Motor neuron (in vitro differentiated cells): ENCODE measurements at regions not wholly inside any gene's neighbourhood (a gene's known extent, or its start where the extent isn't known, plus 50 kb on each side); places are given as distances from the start of the nearest gene placed in this dataset.

Source experiments
- ATAC-seq, 8 experiments: fragments of 200-7000 bp; cut with Tn5 transposase; replicated peaks in 6 of 8; 2 replicates each; pipeline ENCODE4 v1.8.0; 2021; ENCODE audit warnings: mild to moderate bottlenecking in 8 of 8, moderate library complexity in 8 of 8
- H3K27ac ChIP-seq, 2 donors: fragments of 250-450 bp; sonication (Bioruptor Pico); 2 replicates each; pipeline ENCODE4 v1.9.0; 2021; ENCODE audit warnings: antibody characterized with exemption in 2 of 2, mild to moderate bottlenecking in 2 of 2, moderate library complexity in 1 of 2
- H3K4me1 ChIP-seq, 2 donors: fragments of 250-450 bp; sonication (Bioruptor Pico); replicated peaks in 1 of 2; 2 replicates each; pipeline ENCODE4 v1.6.1; 2021; ENCODE audit warnings: antibody characterized with exemption in 2 of 2, mild to moderate bottlenecking in 2 of 2, moderate library complexity in 1 of 2
- H3K4me3 ChIP-seq, 5 donors: fragments of 250-450 bp; sonication (Bioruptor Pico); 2 replicates each; pipeline ENCODE4 v1.9.0; 2021; ENCODE audit warnings: antibody characterized with exemption in 5 of 5, mild to moderate bottlenecking in 5 of 5, moderate library complexity in 4 of 5
- WGBS, 10 experiments: fragments of 450-650 bp; shearing (Covaris generic); methylation state at CpG; one replicate each; pipeline ENCODE4 v1.0.0; 2022; 5-methylcytosine and 5-hydroxymethylcytosine counted together
- in situ Hi-C, 9 experiments: fragments of 400-800 bp; cut with MboI; loops; one replicate each; pipeline ENCODE4 v1.15.0; 2021; ENCODE audit warnings: low sequenced_read_pairs in 9 of 9, low pct_unique_long_range_greater_than_20kb in 2 of 9; ENCODE audit not compliant: unreplicated experiment in 9 of 9

GRCh38 chr1:234778221-234779159 lies 168.5 kb upstream of the IRF2BP2 start:
- Histone ChIP-seq H3K27ac (no peak overlapping the region), H3K4me3 (no peak overlapping the region), H3K4me1 (peaks cover 14 to 22% of the 10 kb centered on the region in 2 donors)
- peak in 1 of 8 experiments; percentile 15 for ATAC-seq
- in situ Hi-C loops: no loop called here
- 58 to 88% (median 81%) methylated on average over 17 to 22 of the region's 22 CpGs for WGBS, 10 experiments

- ATAC-seq: no peak
- WGBS, 10 experiments: 41 to 100% (median 87%) methylated on average over 1 of the region's 1 CpG
- H3K27ac ChIP-seq: no peak overlapping the region
- in situ Hi-C loops: no loop called here
- H3K4me1 ChIP-seq: peaks cover 14 to 20% of the 10 kb centered on the region in 2 donors
- H3K4me3 ChIP-seq: no peak overlapping the region
Measured at GRCh38 chr1:234777856-234778220, 167.9 kb upstream of the IRF2BP2 start.

- peak in 5 of 8 experiments; percentile 12 to 50 (median 42) for ATAC-seq
- Histone ChIP-seq H3K27ac (peak overlapping the region in 1 of 2 donors; percentile 0), H3K4me1 (peaks cover 17 to 19% of the 10 kb centered on the region in 2 donors), H3K4me3 (no peak overlapping the region)
- in situ Hi-C loops: no loop called here
- WGBS, 10 experiments: 40 to 68% (median 54%) methylated on average over 12 to 14 of the region's 14 CpGs
Measured at GRCh38 chr1:234776876-234777855, 167.2 kb upstream of the IRF2BP2 start.

GRCh38 chr1:234776256-234776875 lies 166.4 kb upstream of the IRF2BP2 start:
- in situ Hi-C loops: no loop called here
- Histone ChIP-seq H3K4me3 (no peak overlapping the region), H3K4me1 (peaks cover 25 to 26% of the 10 kb centered on the region in 2 donors), H3K27ac (peak overlapping the region in 1 of 2 donors; percentile 0)
- peak in 2 of 8 experiments; percentile 5 to 7 for ATAC-seq
- 71 to 100% (median 90%) methylated on average over 5 to 12 of the region's 12 CpGs for WGBS, 10 experiments

GRCh38 chr1:234775477-234776246 lies 165.7 kb upstream of the IRF2BP2 start:
- no peak for ATAC-seq
- Histone ChIP-seq H3K4me1 (peaks cover 28 to 33% of the 10 kb centered on the region in 2 donors), H3K4me3 (no peak overlapping the region), H3K27ac (no peak overlapping the region)
- in situ Hi-C loops: no loop called here
- 81 to 100% (median 95%) methylated on average over 1 to 12 of the region's 12 CpGs; no CpG with 5 or more reads in 3 of the 10 experiments for WGBS, 10 experiments

GRCh38 chr1:234774971-234775370 lies 165.0 kb upstream of the IRF2BP2 start:
- H3K27ac ChIP-seq: no peak overlapping the region
- in situ Hi-C loops: no loop called here
- H3K4me1 ChIP-seq: peaks cover 31 to 35% of the 10 kb centered on the region in 2 donors
- 93 to 100% (median 98%) methylated on average over 1 to 2 of the region's 2 CpGs; no CpG with 5 or more reads in 4 of the 10 experiments for WGBS, 10 experiments
- ATAC-seq: no peak
- H3K4me3 ChIP-seq: no peak overlapping the region

GRCh38 chr1:234773936-234774677 lies 164.1 kb upstream of the IRF2BP2 start:
- Histone ChIP-seq H3K27ac (no peak overlapping the region), H3K4me3 (no peak overlapping the region), H3K4me1 (peaks cover 33 to 43% of the 10 kb centered on the region in 2 donors)
- no peak for ATAC-seq
- WGBS, 10 experiments: 80 to 100% (median 96%) methylated on average over 1 to 4 of the region's 4 CpGs; no CpG with 5 or more reads in 1 of the 10 experiments
- in situ Hi-C loops: no loop called here

GRCh38 chr1:234772345-234773147 lies 162.6 kb upstream of the IRF2BP2 start:
- ATAC-seq: peak; percentile 79 to 100 (median 82)
- in situ Hi-C loops: no loop called here

GRCh38 chr1:234771642-234772344 lies 161.8 kb upstream of the IRF2BP2 start:
- no peak overlapping the region for H3K27ac ChIP-seq
- in situ Hi-C loops: no loop called here
- H3K4me3 ChIP-seq: no peak overlapping the region
- WGBS, 10 experiments: 56 to 100% (median 80%) methylated on average over 2 to 10 of the region's 10 CpGs
- H3K4me1 ChIP-seq: peaks cover 30 to 42% of the 10 kb centered on the region in 2 donors
- no peak for ATAC-seq

More at GRCh38 chr1:234772345-234773147, 162.6 kb upstream of the IRF2BP2 start:
- Histone ChIP-seq H3K4me3 (no peak overlapping the region), H3K4me1 (peaks cover 33 to 45% of the 10 kb centered on the region in 2 donors), H3K27ac (no peak overlapping the region)
- 0 to 96% (median 60%) methylated on average over 2 to 19 of the region's 22 CpGs for WGBS, 10 experiments

GRCh38 chr1:234770924-234771540 lies 161.1 kb upstream of the IRF2BP2 start:
- H3K4me3 ChIP-seq: no peak overlapping the region
- in situ Hi-C loops: no loop called here
- peaks cover 29 to 38% of the 10 kb centered on the region in 2 donors for H3K4me1 ChIP-seq
- WGBS, 10 experiments: 88 to 100% (median 95%) methylated on average over 3 to 9 of the region's 9 CpGs
- ATAC-seq: no peak
- H3K27ac ChIP-seq: no peak overlapping the region
